HG03520 (cell line): ENCODE measurements at regions not wholly inside any gene's neighbourhood (a gene's known extent, or its start where the extent isn't known, plus 50 kb on each side); places are given as distances from the start of the nearest gene placed in this dataset.
A peak's percentile ranks its signal among the peaks of the same experiment; 100 is the strongest.

Source experiments
- ATAC-seq: cut with Tn5 transposase; IDR thresholded peaks from one replicate; pipeline ENCODE4 v1.9.1; 2021; ENCODE audit warnings: mild to moderate bottlenecking, moderate library complexity; ENCODE audit not compliant: unreplicated experiment

GRCh38 chr2:21422724-21423522, 299.2 kb downstream of the TDRD15 start:
- ATAC-seq: no peak

- ATAC-seq: no peak
Measured at GRCh38 chr2:21423854-21424253, 300.1 kb downstream of the TDRD15 start.

- ATAC-seq: no peak
Measured at GRCh38 chr2:21424375-21424774, 300.6 kb downstream of the TDRD15 start.

- peak; percentile 90 for ATAC-seq
Measured at GRCh38 chr2:21427606-21428005, 303.8 kb downstream of the TDRD15 start.

- no peak for ATAC-seq
Measured at GRCh38 chr2:21428754-21429153, 305.0 kb downstream of the TDRD15 start.

- ATAC-seq: no peak
Measured at GRCh38 chr2:21429747-21430146, 306.0 kb downstream of the TDRD15 start.

GRCh38 chr2:21431078-21431477, 307.3 kb downstream of the TDRD15 start:
- ATAC-seq: no peak

GRCh38 chr2:21438949-21439348, 315.2 kb downstream of the TDRD15 start:
- ATAC-seq: peak; percentile 82

- ATAC-seq: no peak
Measured at GRCh38 chr2:21441442-21441841, 317.7 kb downstream of the TDRD15 start.

GRCh38 chr2:21443494-21444105, 319.8 kb downstream of the TDRD15 start:
- no peak for ATAC-seq

- ATAC-seq: no peak
Measured at GRCh38 chr2:21449881-21450280, 326.1 kb downstream of the TDRD15 start.

- no peak for ATAC-seq
Measured at GRCh38 chr2:21451403-21451802, 327.6 kb downstream of the TDRD15 start.

GRCh38 chr2:21452263-21452662, 328.5 kb downstream of the TDRD15 start:
- no peak for ATAC-seq

- ATAC-seq: no peak
Measured at GRCh38 chr2:21452678-21453077, 328.9 kb downstream of the TDRD15 start.

GRCh38 chr2:21453723-21454450, 330.1 kb downstream of the TDRD15 start:
- no peak for ATAC-seq

- no peak for ATAC-seq
Measured at GRCh38 chr2:21454839-21455238, 331.1 kb downstream of the TDRD15 start.

GRCh38 chr2:21461754-21462240, 338.0 kb downstream of the TDRD15 start:
- no peak for ATAC-seq

- no peak for ATAC-seq
Measured at GRCh38 chr2:21466341-21466927, 342.7 kb downstream of the TDRD15 start.

GRCh38 chr2:21467280-21467818, 343.6 kb downstream of the TDRD15 start:
- ATAC-seq: no peak

GRCh38 chr2:21467910-21468309, 344.1 kb downstream of the TDRD15 start:
- ATAC-seq: no peak

- no peak for ATAC-seq
Measured at GRCh38 chr2:21468624-21469023, 344.9 kb downstream of the TDRD15 start.
